SKM-1 treated with dmso at 0.1 percent for 144 hours (cell line): ENCODE measurements at regions not wholly inside any gene's neighbourhood (a gene's known extent, or its start where the extent isn't known, plus 50 kb on each side); places are given as distances from the start of the nearest gene placed in this dataset.
"Not testable (repeated sequence)": the region's sequence is repeated elsewhere in the genome, so short reads cannot be mapped to it uniquely, and the experiment has no call there.

Source experiments
- DNase-seq: peaks from one replicate; lab custom pipeline; 2025; ENCODE audit not compliant: unreplicated experiment; lab: John Stamatoyannopoulos, UW

GRCh38 chr1:198932351-198932991, 293.6 kb downstream of the PTPRC start:
- DNase-seq, result no peak

- no peak for DNase-seq
Observed at GRCh38 chr1:198933515-198934222, 294.8 kb downstream of the PTPRC start.

GRCh38 chr1:198934426-198934825, 295.6 kb downstream of the PTPRC start:
- DNase-seq, result no peak

GRCh38 chr1:198934901-198935305, 296.1 kb downstream of the PTPRC start:
- DNase-seq, result no peak

- DNase-seq, result no peak
Observed at GRCh38 chr1:198935306-198935921, 296.6 kb downstream of the PTPRC start.

- no peak for DNase-seq
Observed at GRCh38 chr1:198936371-198937083, 297.7 kb downstream of the PTPRC start.

GRCh38 chr1:198937231-198938031, 298.6 kb downstream of the PTPRC start:
- DNase-seq, result no peak

- no peak for DNase-seq
Observed at GRCh38 chr1:198939286-198939685, 300.4 kb downstream of the PTPRC start.

GRCh38 chr1:198939956-198940355, 301.1 kb downstream of the PTPRC start:
- no peak for DNase-seq

- DNase-seq, result no peak
Observed at GRCh38 chr1:198942466-198942865, 303.6 kb downstream of the PTPRC start.

- no peak for DNase-seq
Observed at GRCh38 chr1:198943484-198944187, 304.8 kb downstream of the PTPRC start.

- DNase-seq, result no peak
Observed at GRCh38 chr1:198947456-198947855, 308.6 kb downstream of the PTPRC start.

- no peak for DNase-seq
Observed at GRCh38 chr1:198948895-198949659, 310.2 kb downstream of the PTPRC start.

GRCh38 chr1:198950036-198950435, 311.2 kb downstream of the PTPRC start:
- DNase-seq, result no peak

GRCh38 chr1:198955085-198955484, 316.2 kb downstream of the PTPRC start:
- no peak for DNase-seq

GRCh38 chr1:198957044-198957443, 318.2 kb downstream of the PTPRC start:
- no peak for DNase-seq

GRCh38 chr1:198959032-198959431, 320.2 kb downstream of the PTPRC start:
- no peak for DNase-seq

GRCh38 chr1:198959676-198960075, 320.8 kb downstream of the PTPRC start:
- DNase-seq, result no peak

GRCh38 chr1:198963796-198964195, 325.0 kb downstream of the PTPRC start:
- DNase-seq, result not testable (repeated sequence)
